ENCODE measurements at regions not wholly inside any gene's neighbourhood (a gene's known extent, or its start where the extent isn't known, plus 50 kb on each side); places are given as distances from the start of the nearest gene placed in this dataset.

- Histone ChIP-seq H3K27me3 (no peaks in the 10 kb centered on the region), H3K4me3 (no peak overlapping the region), H3K36me3 (no peaks in the 10 kb centered on the region), H3K9me3 (ENCODE audit: low read depth) (no peaks in the 10 kb centered on the region), H3K27ac (no peak overlapping the region), H3K4me1 (ENCODE audit: low read depth) (no peaks in the 10 kb centered on the region)
- DNase-seq (ENCODE audit: low read depth in 1 of 2, low spot score in 1 of 2), result no peak
- TF ChIP-seq CTCF (IDR thresholded peaks at IDR 0.05; ENCODE audit: low read depth, low read length), result no peak
Measured at GRCh38 chr10:8247191-8247590, 192.7 kb downstream of the GATA3 start.

- H3K36me3 ChIP-seq, result no peaks in the 10 kb centered on the region
- TF ChIP-seq CTCF (IDR thresholded peaks at IDR 0.05; ENCODE audit: low read depth, low read length), result no peak
- no peak for DNase-seq (ENCODE audit: low read depth in 1 of 2, low spot score in 1 of 2)
- no peaks in the 10 kb centered on the region for H3K9me3 ChIP-seq (ENCODE audit: low read depth)
- no peaks in the 10 kb centered on the region for H3K27me3 ChIP-seq
- no peaks in the 10 kb centered on the region for H3K4me1 ChIP-seq (ENCODE audit: low read depth)
- no peak overlapping the region for H3K27ac ChIP-seq
- H3K4me3 ChIP-seq, result no peak overlapping the region
Measured at GRCh38 chr10:8248868-8249267, 194.4 kb downstream of the GATA3 start.

GRCh38 chr10:8254350-8254749 lies 199.9 kb downstream of the GATA3 start:
- H3K27ac ChIP-seq, result no peak overlapping the region
- H3K36me3 ChIP-seq, result no peaks in the 10 kb centered on the region
- no peaks in the 10 kb centered on the region for H3K9me3 ChIP-seq (ENCODE audit: low read depth)
- no peak for DNase-seq (ENCODE audit: low read depth in 1 of 2, low spot score in 1 of 2)
- H3K27me3 ChIP-seq, result no peaks in the 10 kb centered on the region
- no peak overlapping the region for H3K4me3 ChIP-seq
- H3K4me1 ChIP-seq (ENCODE audit: low read depth), result no peaks in the 10 kb centered on the region
- no peak for TF ChIP-seq CTCF (IDR thresholded peaks at IDR 0.05; ENCODE audit: low read depth, low read length)

- no peak for TF ChIP-seq CTCF (IDR thresholded peaks at IDR 0.05; ENCODE audit: low read depth, low read length)
- no peak for DNase-seq (ENCODE audit: low read depth in 1 of 2, low spot score in 1 of 2)
- no peak overlapping the region for H3K27ac ChIP-seq
- no peaks in the 10 kb centered on the region for H3K9me3 ChIP-seq (ENCODE audit: low read depth)
- H3K4me1 ChIP-seq (ENCODE audit: low read depth), result no peaks in the 10 kb centered on the region
- no peaks in the 10 kb centered on the region for H3K36me3 ChIP-seq
- peaks cover 3% of the 10 kb centered on the region for H3K27me3 ChIP-seq
- H3K4me3 ChIP-seq, result no peak overlapping the region
Measured at GRCh38 chr10:8255301-8255700, 200.8 kb downstream of the GATA3 start.

- no peak for DNase-seq (ENCODE audit: low read depth in 1 of 2, low spot score in 1 of 2)
- H3K4me1 ChIP-seq (ENCODE audit: low read depth), result no peaks in the 10 kb centered on the region
- H3K9me3 ChIP-seq (ENCODE audit: low read depth), result no peaks in the 10 kb centered on the region
- H3K4me3 ChIP-seq, result no peak overlapping the region
- no peak overlapping the region for H3K27ac ChIP-seq
- H3K36me3 ChIP-seq, result no peaks in the 10 kb centered on the region
- H3K27me3 ChIP-seq, result peaks cover 17% of the 10 kb centered on the region
- no peak for TF ChIP-seq CTCF (IDR thresholded peaks at IDR 0.05; ENCODE audit: low read depth, low read length)
Measured at GRCh38 chr10:8260645-8261044, 206.2 kb downstream of the GATA3 start.

- TF ChIP-seq CTCF (IDR thresholded peaks at IDR 0.05; ENCODE audit: low read depth, low read length), result no peak
- peaks cover 29% of the 10 kb centered on the region for H3K27me3 ChIP-seq
- H3K4me3 ChIP-seq, result no peak overlapping the region
- H3K36me3 ChIP-seq, result no peaks in the 10 kb centered on the region
- H3K9me3 ChIP-seq (ENCODE audit: low read depth), result no peaks in the 10 kb centered on the region
- DNase-seq (ENCODE audit: low read depth in 1 of 2, low spot score in 1 of 2), result no peak
- H3K27ac ChIP-seq, result no peak overlapping the region
- H3K4me1 ChIP-seq (ENCODE audit: low read depth), result no peaks in the 10 kb centered on the region
Measured at GRCh38 chr10:8262317-8262716, 207.8 kb downstream of the GATA3 start.
